K562 (cell line): ENCODE measurements at regions not wholly inside any gene's neighbourhood (a gene's known extent, or its start where the extent isn't known, plus 50 kb on each side); places are given as distances from the start of the nearest gene placed in this dataset.

Experiments used
- ATAC-seq: fragments of 200-7000 bp; cut with Tn5 transposase; 3 replicates; pipeline ENCODE4 v1.9.1; 2020; ENCODE audit warnings: moderate library complexity
- BruUV-seq: library from RNA; stranded (reverse); fragments of 400-500 nt; replicated peaks from 2 replicates; lab custom pipeline; 2021; lab: Mats Ljungman, UMichigan
- CTCF ChIA-PET: fragments of 300-600 bp; formaldehyde crosslinking; extraction: SDS; loops from one replicate; lab custom pipeline; 2021; ENCODE audit warnings: low intra/inter-chr PET ratio; lab: Yijun Ruan, JAX
- POLR2A ChIA-PET: fragments of 300-600, 350-650 bp; sonication (Branson Sonifier 250); formaldehyde crosslinking; extraction: SDS; loops from one replicate; lab custom pipeline; 2021; ENCODE audit warnings: antibody characterized with exemption, inconsistent platforms; lab: Yijun Ruan, JAX
- DNase-seq, 4 experiments: peaks; one replicate each; pipeline versions ENCODE4 v3.0.0 to v3.0.0-alpha.2; 2011 to 2018; ENCODE audit warnings: low spot score in 3 of 4, mixed read lengths in 3 of 4; ENCODE audit errors: extremely low read depth in 1 of 4
- FAIRE-seq: peaks from 2 replicates; lab custom pipeline; 2011; peaks lifted over from hg19 to GRCh38; lab: Jason Lieb, UNC
- H2AFZ ChIP-seq: 2 replicates; pipeline ENCODE4 v1.6.0; 2011; ENCODE audit warnings: low read depth, low read length, control low read depth, inconsistent platforms
- H3K27ac ChIP-seq: fragments of 200-600 bp; 3 replicates; pipeline ENCODE4 v1.8.0; 2011; ENCODE audit warnings: low read depth, mild to moderate bottlenecking, control low read depth, inconsistent platforms, low read length, moderate library complexity, mixed read lengths; ENCODE audit errors: extremely low read depth
- H3K27me3 ChIP-seq, 2 experiments: fragments of 300-600 bp in 1 of 2; 2 replicates in 1 of 2; 3 replicates in 1 of 2; pipeline versions ENCODE4 v1.6.0 to v1.8.0; 2011; ENCODE audit warnings: inconsistent platforms in 2 of 2, low read length in 2 of 2, mild to moderate bottlenecking in 1 of 2, mixed read lengths in 1 of 2, moderate library complexity in 1 of 2; ENCODE audit not compliant: control insufficient read depth in 2 of 2, insufficient read depth in 2 of 2
- H3K36me3 ChIP-seq: fragments of 300-600 bp; 3 replicates; pipeline ENCODE4 v1.8.0; 2011; ENCODE audit warnings: mild to moderate bottlenecking, low read length, inconsistent platforms; ENCODE audit not compliant: control insufficient read depth, insufficient read depth
- H3K4me1 ChIP-seq, 2 experiments: fragments of 200-600 bp in 1 of 2; replicated peaks in 1 of 2; 2 replicates in 1 of 2; 3 replicates in 1 of 2; pipeline versions ENCODE4 v1.5.1 to v1.8.0; 2011; ENCODE audit warnings: inconsistent platforms in 2 of 2, low read length in 2 of 2, mild to moderate bottlenecking in 1 of 2, mixed read lengths in 1 of 2, moderate library complexity in 1 of 2; ENCODE audit not compliant: control insufficient read depth in 2 of 2, insufficient read depth in 2 of 2
- H3K4me2 ChIP-seq: 2 replicates; pipeline ENCODE4 v1.6.1; 2011; ENCODE audit warnings: low read length, control low read depth, inconsistent platforms, mixed read lengths; ENCODE audit not compliant: insufficient read depth
- H3K4me3 ChIP-seq: fragments of 200-600 bp; sonication (generic), shearing (Covaris generic); 2 replicates; pipeline ENCODE4 v1.5.1; 2016; ENCODE audit warnings: control low read depth, inconsistent platforms
- H3K79me2 ChIP-seq: fragments of 200-600 bp; 3 replicates; pipeline ENCODE4 v1.8.0; 2011; ENCODE audit warnings: low read length, inconsistent platforms; ENCODE audit not compliant: control insufficient read depth, insufficient read depth
- H3K9ac ChIP-seq, 2 experiments: 2 replicates each; pipeline versions ENCODE4 v1.6.0 to v1.6.1; 2011; ENCODE audit warnings: low read depth in 2 of 2, low read length in 2 of 2, control low read depth in 1 of 2, inconsistent platforms in 1 of 2, mild to moderate bottlenecking in 1 of 2, mixed read lengths in 1 of 2; ENCODE audit not compliant: insufficient read depth in 1 of 2
- H3K9me1 ChIP-seq: one replicate; pipeline ENCODE4 v1.6.0; 2011; ENCODE audit warnings: inconsistent platforms, mild to moderate bottlenecking, low read length, moderate library complexity; ENCODE audit not compliant: control insufficient read depth, insufficient read depth
- H3K9me3 ChIP-seq: replicated peaks from 2 replicates; pipeline ENCODE4 v1.5.1; 2011; ENCODE audit warnings: low read depth, low read length, inconsistent platforms; ENCODE audit not compliant: control insufficient read depth, insufficient read depth
- H4K20me1 ChIP-seq: replicated peaks from 2 replicates; pipeline ENCODE4 v1.6.1; 2011; ENCODE audit warnings: low read length, inconsistent platforms, mixed read lengths; ENCODE audit not compliant: control insufficient read depth, insufficient read depth
- C11orf30 ChIP-seq: fragments of 450-650 bp; IDR thresholded peaks from 2 replicates; pipeline ENCODE4 v1.6.1; 2016; ENCODE audit warnings: low read depth, mild to moderate bottlenecking
- CBFB ChIP-seq: sonication (generic); formaldehyde crosslinking; IDR thresholded peaks from 2 replicates; pipeline ENCODE4 v1.4.0; 2020; ENCODE audit warnings: mild to moderate bottlenecking, missing genetic modification reagents
- CBX3 ChIP-seq, 2 experiments: IDR thresholded peaks; 1 replicate in 1 of 2; 2 replicates in 1 of 2; pipeline ENCODE4 v1.6.1; 2012; ENCODE audit warnings: inconsistent platforms in 2 of 2, low read length in 2 of 2, borderline replicate concordance in 1 of 2, control low read depth in 1 of 2
- CBX8 ChIP-seq: fragments of 200-600 bp; sonication (generic); IDR thresholded peaks from 2 replicates; pipeline ENCODE4 v1.6.1; 2012; ENCODE audit warnings: borderline replicate concordance, mixed run types, low read depth, mild to moderate bottlenecking, moderate library complexity, mixed read lengths, low read length, control low read depth, inconsistent platforms; ENCODE audit not compliant: poor library complexity, severe bottlenecking; ENCODE audit errors: extremely low read depth
- CREM ChIP-seq: IDR thresholded peaks from 2 replicates; pipeline ENCODE4 v1.6.1; 2014; ENCODE audit warnings: antibody characterized with exemption, low read depth
- MYBL2 ChIP-seq, 2 experiments: fragments of 450-650 bp in 1 of 2; sonication (generic) in 1 of 2; formaldehyde crosslinking in 1 of 2; IDR thresholded peaks; 2 replicates each; pipeline versions ENCODE4 v1.6.1 to v1.8.1; 2017 to 2022; ENCODE audit warnings: borderline replicate concordance in 1 of 2, inconsistent platforms in 1 of 2, low read depth in 1 of 2, mild to moderate bottlenecking in 1 of 2, missing genetic modification reagents in 1 of 2, moderate library complexity in 1 of 2
- NBN ChIP-seq: fragments of 450-650 bp; IDR thresholded peaks from 2 replicates; pipeline ENCODE4 v1.6.1; 2016; ENCODE audit warnings: low read depth, mild to moderate bottlenecking
- PHB ChIP-seq: fragments of 250-450 bp; sonication (Bioruptor Pico); IDR thresholded peaks from 2 replicates; pipeline ENCODE4 v1.5.0; 2021
- PHB2 ChIP-seq: fragments of 450-650 bp; IDR thresholded peaks from 2 replicates; pipeline ENCODE4 v1.6.1; 2017; ENCODE audit warnings: low read depth
- PML ChIP-seq: IDR thresholded peaks from 2 replicates; pipeline ENCODE4 v1.6.1; 2012; ENCODE audit warnings: low read length, inconsistent platforms
- POLR2A ChIP-seq: fragments of 450-650 bp; conservative IDR thresholded peaks from 2 replicates; pipeline ENCODE4 v1.6.1; 2016
- STAT5B ChIP-seq: fragments of 250-450 bp; sonication (Bioruptor Pico); IDR thresholded peaks from 2 replicates; pipeline ENCODE4 v1.8.0; 2021; ENCODE audit warnings: mild to moderate bottlenecking, inconsistent platforms
- ZSCAN32 ChIP-seq: fragments of 450-650 bp; formaldehyde crosslinking; IDR thresholded peaks from 2 replicates; pipeline ENCODE4 v1.4.0; 2020; ENCODE audit warnings: mild to moderate bottlenecking, moderate library complexity
- WGBS: fragments of 100-300 bp; shearing (Covaris generic); methylation state at CpG from one replicate; pipeline ENCODE4 v1.1.6; 2016; ENCODE audit warnings: low coverage, mixed read lengths; ENCODE audit not compliant: insufficient coverage; ENCODE audit errors: missing lambda C conversion rate; 5-methylcytosine and 5-hydroxymethylcytosine counted together
- in situ Hi-C: fragments of 300-500 bp; cut with MboI; formaldehyde crosslinking; loops from 4 replicates; pipeline ENCODE4 v1.15.0; 2018; ENCODE audit warnings: inconsistent platforms, mixed read lengths
- intact Hi-C: fragments of 100-400 bp; cut with micrococcal nuclease; formaldehyde crosslinking; loops from 2 replicates; pipeline ENCODE4 v1.14.2; 2022
- TF ChIP-seq, protein P1 (sequence below): fragments of 250-450 bp; sonication (Bioruptor Pico); IDR thresholded peaks from 2 replicates; pipeline ENCODE4 v1.5.0; 2020; ENCODE audit warnings: mild to moderate bottlenecking, borderline replicate concordance
- TF ChIP-seq, protein P2 (sequence below): fragments of 250-450 bp; sonication (Bioruptor Pico); IDR thresholded peaks from 2 replicates; pipeline ENCODE4 v1.4.0; 2020

DNA sequence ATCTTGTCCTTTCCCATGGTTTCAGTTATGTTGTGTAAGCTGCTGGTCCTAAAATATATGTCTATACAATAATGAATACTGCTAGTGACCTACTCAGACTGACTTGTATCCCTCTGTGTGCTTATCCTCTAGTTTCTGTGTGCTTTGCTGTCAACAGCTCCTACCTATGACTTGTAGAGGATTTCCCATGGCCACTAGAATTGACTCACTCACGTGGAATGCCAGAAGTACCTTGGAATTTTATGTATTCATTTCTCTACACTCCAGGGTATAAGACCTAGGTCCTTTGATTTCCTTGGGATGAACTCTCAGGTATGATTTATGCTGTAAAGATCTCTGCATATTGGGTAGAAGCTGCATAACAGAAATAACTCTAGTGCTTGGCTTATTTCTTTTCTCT lies 279.9 kb upstream of the SLIT2 start:
- no peak overlapping the region for H3K4me2 ChIP-seq
- 0% methylated on average over 1 of the region's 1 CpG for WGBS
- TF ChIP-seq, protein P1, sequence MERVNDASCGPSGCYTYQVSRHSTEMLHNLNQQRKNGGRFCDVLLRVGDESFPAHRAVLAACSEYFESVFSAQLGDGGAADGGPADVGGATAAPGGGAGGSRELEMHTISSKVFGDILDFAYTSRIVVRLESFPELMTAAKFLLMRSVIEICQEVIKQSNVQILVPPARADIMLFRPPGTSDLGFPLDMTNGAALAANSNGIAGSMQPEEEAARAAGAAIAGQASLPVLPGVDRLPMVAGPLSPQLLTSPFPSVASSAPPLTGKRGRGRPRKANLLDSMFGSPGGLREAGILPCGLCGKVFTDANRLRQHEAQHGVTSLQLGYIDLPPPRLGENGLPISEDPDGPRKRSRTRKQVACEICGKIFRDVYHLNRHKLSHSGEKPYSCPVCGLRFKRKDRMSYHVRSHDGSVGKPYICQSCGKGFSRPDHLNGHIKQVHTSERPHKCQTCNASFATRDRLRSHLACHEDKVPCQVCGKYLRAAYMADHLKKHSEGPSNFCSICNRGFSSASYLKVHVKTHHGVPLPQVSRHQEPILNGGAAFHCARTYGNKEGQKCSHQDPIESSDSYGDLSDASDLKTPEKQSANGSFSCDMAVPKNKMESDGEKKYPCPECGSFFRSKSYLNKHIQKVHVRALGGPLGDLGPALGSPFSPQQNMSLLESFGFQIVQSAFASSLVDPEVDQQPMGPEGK (CRISPR knock-in tag) = no peak
- no peak for TF ChIP-seq PHB (CRISPR knock-in tag)
- no peak for TF ChIP-seq STAT5B (CRISPR knock-in tag)
- no peak for TF ChIP-seq PHB2
- TF ChIP-seq CBFB (CRISPR knock-in tag) = no peak
- no peak for TF ChIP-seq CBX3 (IDR thresholded peaks at IDR 0.05; ENCODE audit: borderline replicate concordance in 1 of 2, low read length in 2 of 2)
- no peak for TF ChIP-seq NBN
- TF ChIP-seq ZSCAN32 (CRISPR knock-in tag) = no peak
- no peak for TF ChIP-seq MYBL2 (IDR thresholded peaks at IDR 0.05; ENCODE audit: low read depth)
- no peak for TF ChIP-seq MYBL2 (CRISPR knock-in tag; IDR thresholded peaks at IDR 0.05; ENCODE audit: borderline replicate concordance)
- no peak for TF ChIP-seq PML
- no peak for TF ChIP-seq C11orf30
- no peak for TF ChIP-seq CBX8
- TF ChIP-seq POLR2A = no peak
- TF ChIP-seq CREM = no peak
- TF ChIP-seq, protein P2, sequence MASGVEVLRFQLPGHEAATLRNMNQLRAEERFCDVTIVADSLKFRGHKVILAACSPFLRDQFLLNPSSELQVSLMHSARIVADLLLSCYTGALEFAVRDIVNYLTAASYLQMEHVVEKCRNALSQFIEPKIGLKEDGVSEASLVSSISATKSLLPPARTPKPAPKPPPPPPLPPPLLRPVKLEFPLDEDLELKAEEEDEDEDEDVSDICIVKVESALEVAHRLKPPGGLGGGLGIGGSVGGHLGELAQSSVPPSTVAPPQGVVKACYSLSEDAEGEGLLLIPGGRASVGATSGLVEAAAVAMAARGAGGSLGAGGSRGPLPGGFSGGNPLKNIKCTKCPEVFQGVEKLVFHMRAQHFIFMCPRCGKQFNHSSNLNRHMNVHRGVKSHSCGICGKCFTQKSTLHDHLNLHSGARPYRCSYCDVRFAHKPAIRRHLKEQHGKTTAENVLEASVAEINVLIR (CRISPR knock-in tag) = no peak
- TF ChIP-seq, all 486 proteins: peak for 0
- Histone ChIP-seq H4K20me1 (no peaks in the 10 kb centered on the region), H3K27me3 (no peaks in the 10 kb centered on the region), H3K9me1 (no peaks in the 10 kb centered on the region), H3K9me3 (no peaks in the 10 kb centered on the region; the same call in 1 of the 2 replicates), H3K4me1 (no peaks in the 10 kb centered on the region), H3K36me3 (no peaks in the 10 kb centered on the region), H3K27ac (no peak overlapping the region), H3K79me2 (no peaks in the 10 kb centered on the region), H2AFZ (no peak overlapping the region), H3K4me3 (no peak overlapping the region), H3K9ac (no peak overlapping the region)
- FAIRE-seq (no peak), DNase-seq (no peak), ATAC-seq (no peak)
- intact Hi-C loops = no loop called here
- CTCF ChIA-PET = no interaction called here
- POLR2A ChIA-PET = no interaction called here
- BruUV-seq = no TSS peak
- in situ Hi-C loops = no loop called here
